OCI-LY3 (cell line): ENCODE measurements at regions not wholly inside any gene's neighbourhood (a gene's known extent, or its start where the extent isn't known, plus 50 kb on each side); places are given as distances from the start of the nearest gene placed in this dataset.

Source experiments
- EZH2phosphoT487 ChIP-seq: fragments of 200-600 bp; shearing (Covaris generic); IDR thresholded peaks from 2 replicates; pipeline ENCODE4 v1.6.1; 2018; ENCODE audit warnings: antibody characterized with exemption, mixed run types, low read depth
- TF ChIP-seq, protein P1 (sequence below): fragments of 200-600, 300-600 bp; sonication (generic); IDR thresholded peaks from 2 replicates; pipeline ENCODE4 v1.5.1; 2014; ENCODE audit warnings: antibody characterized with exemption, low read length, low read depth

DNA sequence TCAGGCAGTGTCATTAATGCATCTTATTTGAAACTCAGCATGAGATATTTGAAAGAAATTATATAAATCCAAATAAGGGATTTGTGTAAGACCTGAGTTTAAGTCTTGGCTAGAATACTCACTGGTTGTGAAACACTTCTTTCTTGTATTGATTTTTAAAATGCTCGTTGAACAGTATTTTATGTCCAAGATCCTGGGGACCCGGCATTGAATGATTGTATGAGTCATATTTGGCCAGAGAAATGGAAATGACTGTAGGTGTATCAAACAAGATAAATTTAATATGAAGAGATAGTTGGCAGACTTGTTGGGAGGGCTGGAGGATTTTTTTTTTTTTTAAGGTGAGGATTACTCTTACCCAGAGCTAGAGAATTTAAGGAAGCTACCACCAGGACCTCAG lies 606.1 kb upstream of the CPEB2 start:
- TF ChIP-seq, protein P1, sequence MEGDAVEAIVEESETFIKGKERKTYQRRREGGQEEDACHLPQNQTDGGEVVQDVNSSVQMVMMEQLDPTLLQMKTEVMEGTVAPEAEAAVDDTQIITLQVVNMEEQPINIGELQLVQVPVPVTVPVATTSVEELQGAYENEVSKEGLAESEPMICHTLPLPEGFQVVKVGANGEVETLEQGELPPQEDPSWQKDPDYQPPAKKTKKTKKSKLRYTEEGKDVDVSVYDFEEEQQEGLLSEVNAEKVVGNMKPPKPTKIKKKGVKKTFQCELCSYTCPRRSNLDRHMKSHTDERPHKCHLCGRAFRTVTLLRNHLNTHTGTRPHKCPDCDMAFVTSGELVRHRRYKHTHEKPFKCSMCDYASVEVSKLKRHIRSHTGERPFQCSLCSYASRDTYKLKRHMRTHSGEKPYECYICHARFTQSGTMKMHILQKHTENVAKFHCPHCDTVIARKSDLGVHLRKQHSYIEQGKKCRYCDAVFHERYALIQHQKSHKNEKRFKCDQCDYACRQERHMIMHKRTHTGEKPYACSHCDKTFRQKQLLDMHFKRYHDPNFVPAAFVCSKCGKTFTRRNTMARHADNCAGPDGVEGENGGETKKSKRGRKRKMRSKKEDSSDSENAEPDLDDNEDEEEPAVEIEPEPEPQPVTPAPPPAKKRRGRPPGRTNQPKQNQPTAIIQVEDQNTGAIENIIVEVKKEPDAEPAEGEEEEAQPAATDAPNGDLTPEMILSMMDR, result no peak
- no peak for TF ChIP-seq EZH2phosphoT487
